GM18508 (cell line): ENCODE measurements at regions not wholly inside any gene's neighbourhood (a gene's known extent, or its start where the extent isn't known, plus 50 kb on each side); places are given as distances from the start of the nearest gene placed in this dataset.
"Not testable (repeated sequence)": the region's sequence is repeated elsewhere in the genome, so short reads cannot be mapped to it uniquely, and the experiment has no call there.

Experiments
- ATAC-seq: cut with Tn5 transposase; IDR thresholded peaks from one replicate; pipeline ENCODE4 v1.9.1; 2021; ENCODE audit warnings: moderate number of reproducible peaks; ENCODE audit not compliant: insufficient read depth, unreplicated experiment

GRCh38 chr9:39463696-39464095 is 108.2 kb downstream of the SPATA31A1 start:
- ATAC-seq = not testable (repeated sequence)

GRCh38 chr9:39464122-39464777 is 108.8 kb downstream of the SPATA31A1 start:
- peak; percentile 92 for ATAC-seq

GRCh38 chr9:39474499-39474898 is 119.0 kb downstream of the SPATA31A1 start:
- ATAC-seq = peak; percentile 97

- not testable (repeated sequence) for ATAC-seq
Observed at GRCh38 chr9:39483073-39483472, 127.6 kb downstream of the SPATA31A1 start.

- ATAC-seq = not testable (repeated sequence)
Observed at GRCh38 chr9:39483880-39484279, 128.4 kb downstream of the SPATA31A1 start.

GRCh38 chr9:39484292-39484691 is 128.8 kb downstream of the SPATA31A1 start:
- ATAC-seq = not testable (repeated sequence)

GRCh38 chr9:39487477-39487876 is 132.0 kb downstream of the SPATA31A1 start:
- ATAC-seq = not testable (repeated sequence)

- not testable (repeated sequence) for ATAC-seq
Observed at GRCh38 chr9:39496248-39496647, 140.8 kb downstream of the SPATA31A1 start.

GRCh38 chr9:39503178-39503577 is 147.7 kb downstream of the SPATA31A1 start:
- not testable (repeated sequence) for ATAC-seq

- ATAC-seq = not testable (repeated sequence)
Observed at GRCh38 chr9:39527387-39528029, 172.0 kb downstream of the SPATA31A1 start.

- not testable (repeated sequence) for ATAC-seq
Observed at GRCh38 chr9:39532597-39532996, 177.1 kb downstream of the SPATA31A1 start.

- ATAC-seq = not testable (repeated sequence)
Observed at GRCh38 chr9:39533001-39533762, 177.7 kb downstream of the SPATA31A1 start.

GRCh38 chr9:39533763-39534548 is 178.5 kb downstream of the SPATA31A1 start:
- ATAC-seq = not testable (repeated sequence)

- ATAC-seq = not testable (repeated sequence)
Observed at GRCh38 chr9:39534897-39535296, 179.4 kb downstream of the SPATA31A1 start.

- ATAC-seq = not testable (repeated sequence)
Observed at GRCh38 chr9:39542157-39542556, 186.7 kb downstream of the SPATA31A1 start.

GRCh38 chr9:39545079-39545478 is 189.6 kb downstream of the SPATA31A1 start:
- ATAC-seq = not testable (repeated sequence)

GRCh38 chr9:39550573-39550972 is 195.1 kb downstream of the SPATA31A1 start:
- ATAC-seq = not testable (repeated sequence)

GRCh38 chr9:39551544-39551943 is 196.1 kb downstream of the SPATA31A1 start:
- not testable (repeated sequence) for ATAC-seq

GRCh38 chr9:39552242-39552881 is 196.9 kb downstream of the SPATA31A1 start:
- ATAC-seq = not testable (repeated sequence)

GRCh38 chr9:39554352-39554751 is 198.9 kb downstream of the SPATA31A1 start:
- not testable (repeated sequence) for ATAC-seq
